HUDEP-2 (cell line): ENCODE measurements at regions not wholly inside any gene's neighbourhood (a gene's known extent, or its start where the extent isn't known, plus 50 kb on each side); places are given as distances from the start of the nearest gene placed in this dataset.

ENCODE experiments used
- DNase-seq, 76 experiments: peaks; one replicate each; lab custom pipeline; 2025; ENCODE audit not compliant: unreplicated experiment in 76 of 76; lab: John Stamatoyannopoulos, UW

GRCh38 chr1:177848577-177848976, 121.3 kb downstream of the SEC16B start:
- DNase-seq: no peak

DNA sequence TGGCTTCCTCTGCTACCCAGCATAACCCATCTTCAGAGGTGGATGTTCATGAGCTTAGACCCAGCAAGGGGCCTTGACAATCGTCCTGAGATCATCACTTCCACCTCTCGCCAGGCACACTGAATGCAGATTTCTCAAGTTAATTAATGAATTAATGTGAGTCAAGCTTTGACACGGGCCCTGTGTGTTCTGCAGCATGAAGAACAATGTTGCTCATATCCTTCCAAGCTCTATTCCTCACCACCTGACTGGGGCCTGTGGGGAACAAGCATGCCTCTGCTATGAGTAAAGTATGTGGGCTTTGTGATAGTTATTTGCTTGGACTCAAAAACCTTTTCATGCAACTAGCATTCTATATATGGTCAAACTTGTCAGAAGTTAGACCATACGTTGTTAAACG, 122.0 kb downstream of the SEC16B start:
- DNase-seq: no peak

GRCh38 chr1:177838907-177839485, 130.9 kb downstream of the SEC16B start:
- no peak for DNase-seq

GRCh38 chr1:177833631-177834030, 136.2 kb downstream of the SEC16B start:
- DNase-seq: no peak

- no peak for DNase-seq
These were observed 139.2 kb downstream of the SEC16B start for GRCh38 chr1:177830531-177831135.

- DNase-seq: no peak
These were observed 144.5 kb downstream of the SEC16B start for GRCh38 chr1:177825276-177825901.

DNA sequence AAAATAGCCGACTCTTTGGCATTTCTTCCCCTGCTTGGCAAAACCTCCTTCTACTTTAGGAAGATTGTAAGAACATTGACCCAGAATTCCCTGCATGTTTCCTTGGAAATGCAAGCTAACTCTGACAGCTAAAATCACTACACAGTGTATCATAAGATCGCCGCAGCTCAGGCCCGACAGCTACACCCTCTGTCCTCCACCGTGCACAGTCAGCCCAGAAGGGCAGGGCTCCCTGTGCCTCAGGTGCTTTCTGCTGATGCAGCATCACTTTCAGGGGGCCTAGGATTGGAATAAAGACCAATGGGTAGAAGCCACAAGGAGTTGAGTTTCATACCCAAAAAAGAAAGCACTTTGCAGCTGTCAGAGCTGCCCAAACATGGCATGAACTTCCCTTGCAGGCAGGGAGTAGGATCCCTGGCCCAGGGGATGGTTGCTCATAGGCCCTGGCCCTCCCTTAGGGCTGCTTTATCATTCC, 145.3 kb downstream of the SEC16B start:
- DNase-seq: no peak

- DNase-seq: no peak
These were observed 149.6 kb downstream of the SEC16B start for GRCh38 chr1:177820213-177820612.

DNA sequence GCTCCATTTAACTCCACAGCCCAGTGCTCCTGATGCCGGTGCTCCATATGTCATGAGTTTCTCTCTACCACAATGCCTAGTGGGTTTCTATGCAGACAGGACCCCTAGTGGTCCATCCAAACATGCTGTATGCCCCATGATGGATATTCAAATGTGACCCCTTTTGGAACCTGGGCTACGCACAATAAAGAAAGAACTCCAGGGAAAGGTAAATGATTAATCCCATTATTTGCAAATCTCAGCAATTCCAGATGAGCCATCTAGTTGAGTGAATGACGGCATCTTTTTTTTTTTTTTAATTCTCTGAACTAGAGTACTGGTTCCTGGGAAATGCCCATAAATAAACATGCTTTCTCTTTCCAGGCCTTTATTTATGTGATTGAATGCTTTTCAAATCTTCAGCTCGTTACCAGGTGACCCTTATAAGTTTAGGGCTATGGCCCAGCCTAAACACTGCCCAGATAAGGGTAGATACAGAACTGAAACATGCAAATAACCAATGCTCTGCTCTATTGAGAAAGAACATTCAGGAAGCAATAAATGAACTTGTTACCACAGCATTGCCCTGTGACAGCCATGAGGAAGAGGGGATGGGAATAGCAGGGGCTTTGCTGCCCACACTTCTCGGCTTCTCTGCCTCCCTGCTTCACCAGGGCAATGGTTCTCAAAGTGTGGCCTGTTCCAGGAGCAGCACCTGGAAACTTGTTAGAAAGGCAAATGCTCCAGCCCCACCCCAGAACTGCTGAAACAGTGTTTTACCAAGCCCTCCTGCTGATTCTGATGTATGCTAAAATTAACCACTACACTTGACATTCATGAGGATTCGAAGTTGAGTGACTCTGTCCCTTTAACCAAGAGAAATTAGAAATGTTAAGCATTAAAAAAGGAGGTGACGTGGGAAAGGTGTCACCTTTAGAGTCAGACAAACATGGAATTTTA, 151.7 kb downstream of the SEC16B start:
- no peak for DNase-seq

DNA sequence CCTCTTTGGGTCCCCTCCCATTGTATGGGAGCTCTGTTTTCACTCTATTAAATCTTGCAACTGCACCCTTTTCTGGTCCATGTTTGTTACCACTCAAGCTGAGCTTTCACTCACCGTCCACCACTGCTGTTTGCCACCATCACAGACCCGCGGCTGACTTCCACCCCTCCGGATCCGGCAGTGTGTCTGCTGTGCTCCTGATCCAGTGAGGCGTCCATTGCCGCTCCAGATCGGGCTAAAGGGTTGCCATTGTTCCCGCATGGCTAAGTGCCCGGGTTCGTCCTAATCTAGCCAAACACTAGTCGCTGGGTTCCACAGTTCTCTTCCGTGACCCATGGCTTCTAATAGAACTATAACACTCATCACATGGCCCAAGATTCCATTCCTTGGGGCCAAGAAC, 157.2 kb downstream of the SEC16B start:
- DNase-seq: no peak

DNA sequence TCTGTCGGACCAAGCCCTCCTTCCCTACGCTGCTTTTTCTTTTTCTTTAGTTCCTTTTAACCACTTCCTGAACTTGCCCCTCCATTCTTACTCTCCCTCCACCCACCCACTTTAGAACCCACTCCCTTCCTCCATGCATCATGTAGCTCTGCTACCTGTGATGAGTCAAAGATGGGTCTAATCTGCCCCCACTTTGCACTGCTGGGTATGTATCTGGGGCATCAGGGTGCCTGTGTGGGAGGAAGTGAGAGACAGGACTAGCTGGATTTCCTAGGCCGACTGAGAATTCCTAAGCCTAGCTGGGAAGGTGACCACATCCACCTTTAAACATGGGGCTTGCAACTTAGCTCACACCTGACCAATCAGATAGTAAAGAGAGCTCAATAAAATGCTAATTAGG, 157.7 kb downstream of the SEC16B start:
- no peak for DNase-seq

- DNase-seq: no peak
These were observed 158.4 kb downstream of the SEC16B start for GRCh38 chr1:177811429-177811828.

DNA sequence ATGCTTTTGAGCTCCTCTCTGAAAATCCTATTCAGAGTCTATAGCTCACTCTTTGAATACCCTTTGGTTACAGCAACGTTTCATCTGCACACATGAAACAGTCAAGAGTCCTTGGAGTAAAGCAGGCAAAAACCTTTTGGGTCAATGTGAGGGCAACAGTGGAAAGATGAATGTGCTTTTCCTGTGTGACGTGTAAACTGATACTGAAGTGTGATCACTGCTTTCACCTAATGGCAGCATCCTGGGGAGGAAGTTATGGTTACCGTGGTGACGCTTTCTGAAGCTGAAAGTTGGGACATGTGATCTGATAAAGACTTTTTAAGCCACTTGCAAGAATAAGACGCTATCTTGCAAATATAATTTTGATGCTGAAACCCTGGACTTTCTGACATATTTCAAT, 160.0 kb downstream of the SEC16B start:
- DNase-seq: no peak

DNA sequence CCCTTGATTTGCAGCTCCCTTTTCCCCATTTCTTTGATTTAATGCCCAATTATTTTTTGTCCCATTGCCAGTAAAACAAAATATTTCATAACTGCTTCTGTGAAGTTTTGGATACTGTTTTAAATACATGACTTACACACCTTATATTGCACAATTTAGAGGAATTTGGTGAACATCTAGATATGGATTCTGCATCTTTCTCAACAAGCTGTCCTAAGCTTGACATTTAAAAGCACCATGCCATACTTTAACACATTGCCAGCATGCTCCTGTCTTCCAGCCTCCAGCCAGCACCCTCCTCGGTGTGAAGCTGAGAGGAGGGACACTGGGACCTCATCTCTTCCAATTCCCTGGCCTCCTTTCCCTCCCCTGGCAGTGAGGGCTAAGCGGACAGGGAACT, 167.6 kb downstream of the SEC16B start:
- DNase-seq: no peak

DNA sequence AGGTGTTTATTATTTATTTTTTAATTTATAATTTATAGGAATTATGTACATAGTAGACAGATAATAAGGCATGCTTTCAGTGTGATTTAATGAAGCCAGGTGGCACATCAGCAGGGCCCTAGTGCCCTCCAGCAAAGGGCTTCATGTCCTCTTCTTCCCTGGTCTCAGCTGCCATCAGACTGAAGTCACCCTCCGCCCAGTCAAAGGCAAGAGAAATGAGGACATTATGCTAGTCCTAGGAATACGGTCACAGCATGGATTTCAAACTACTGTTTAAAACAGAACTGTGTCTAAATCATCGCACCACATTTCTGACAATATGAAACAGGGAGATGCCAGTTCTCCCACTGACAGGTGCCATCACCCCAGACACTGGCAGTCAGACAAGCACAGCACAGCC, 168.1 kb downstream of the SEC16B start:
- no peak for DNase-seq

GRCh38 chr1:177800400-177801088, 169.3 kb downstream of the SEC16B start:
- no peak for DNase-seq

DNA sequence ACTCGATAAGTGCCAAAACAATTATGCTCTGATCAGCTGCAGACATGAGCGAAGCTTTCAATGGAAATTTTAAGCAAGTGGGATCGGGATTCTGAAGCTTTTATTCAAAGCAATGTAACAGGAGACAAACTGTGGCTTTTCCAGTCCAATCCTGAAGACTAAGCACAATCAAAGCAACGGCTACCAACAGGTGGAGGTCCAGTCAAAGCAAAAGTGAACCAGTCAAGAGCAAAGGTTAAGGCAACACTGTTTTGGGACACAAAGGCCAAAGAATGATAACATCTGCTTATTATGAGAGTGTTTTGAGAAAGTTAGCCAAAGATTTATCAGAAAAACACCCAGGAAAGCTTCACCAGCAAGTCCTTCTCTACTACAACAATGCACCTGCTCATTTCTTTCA, 170.1 kb downstream of the SEC16B start:
- no peak for DNase-seq

DNA sequence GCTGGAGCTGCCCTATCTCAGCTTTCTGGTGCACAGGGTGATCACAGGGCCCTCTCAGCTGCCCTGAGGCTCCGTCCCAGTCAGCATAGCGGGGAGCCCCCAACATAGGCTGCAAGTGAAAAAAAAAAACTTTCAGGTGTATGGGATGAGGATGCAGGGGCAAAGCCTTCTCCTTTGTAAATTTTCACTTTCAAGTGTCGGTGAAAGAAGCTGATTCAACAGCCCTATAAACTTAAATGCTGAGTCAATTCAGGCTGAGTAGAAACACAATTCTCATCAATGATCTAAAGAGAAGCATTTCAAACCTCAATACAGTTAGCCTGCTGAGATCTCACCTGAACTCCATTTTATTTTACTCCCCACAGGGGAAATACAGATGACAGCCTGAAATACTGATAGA, 171.2 kb downstream of the SEC16B start:
- DNase-seq: no peak

GRCh38 chr1:177796561-177796960, 173.3 kb downstream of the SEC16B start:
- DNase-seq: no peak

DNA sequence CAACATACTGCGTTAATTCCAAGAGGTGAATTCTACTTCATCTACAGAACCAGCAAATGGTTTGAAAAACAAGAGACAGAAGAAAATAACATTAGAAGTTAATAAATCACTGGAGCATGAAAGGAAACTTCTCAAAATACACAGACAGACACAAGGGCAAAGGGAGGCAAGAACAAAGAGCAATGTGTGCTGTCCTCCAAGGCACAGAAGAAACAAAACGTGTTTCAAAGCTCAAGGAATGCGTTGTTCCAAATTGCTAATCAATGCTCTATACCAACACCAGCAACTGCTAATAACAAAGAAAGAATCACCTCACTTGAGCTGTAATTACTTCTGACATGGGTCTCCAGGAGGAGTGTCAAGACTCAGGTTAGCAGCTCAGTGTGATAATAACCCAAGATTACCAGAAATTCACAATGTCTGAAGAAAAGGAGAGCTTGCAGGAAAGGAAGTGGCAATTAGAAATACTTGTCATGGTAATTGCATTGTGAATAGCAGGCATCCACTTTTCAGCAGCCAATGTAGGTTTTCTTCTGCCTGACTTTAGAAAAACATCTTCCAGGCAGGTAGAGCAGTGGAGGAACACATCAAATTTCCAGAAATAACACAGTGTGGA, 175.4 kb downstream of the SEC16B start:
- no peak for DNase-seq
